ENCODE measurements at regions not wholly inside any gene's neighbourhood (a gene's known extent, or its start where the extent isn't known, plus 50 kb on each side); places are given as distances from the start of the nearest gene placed in this dataset.
"Not testable (repeated sequence)": the region's sequence is repeated elsewhere in the genome, so short reads cannot be mapped to it uniquely, and the experiment has no call there.

DNA sequence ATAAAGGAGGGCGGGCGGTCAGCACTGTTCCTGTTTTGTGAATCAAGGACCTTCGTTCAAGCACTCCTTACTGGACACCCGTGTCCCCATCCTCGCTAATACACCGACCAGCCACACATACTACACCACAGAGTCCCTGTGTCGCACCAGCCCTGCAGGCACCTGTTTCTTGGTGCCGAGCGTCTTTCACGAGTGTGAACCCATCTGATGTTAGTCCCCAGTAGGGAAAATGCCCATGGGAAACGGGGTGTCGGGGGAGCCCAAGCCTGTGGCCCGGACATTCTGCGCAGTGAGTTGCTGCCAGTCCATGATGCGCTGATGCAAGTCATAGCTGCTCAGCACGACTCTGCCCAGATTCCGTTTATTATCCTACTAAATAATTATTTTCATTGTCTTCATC, 74.7 kb downstream of the TTLL2 start:
- Histone ChIP-seq H3K36me3 (ENCODE audit: control insufficient read depth in 2 of 2, insufficient read depth in 2 of 2, low read length in 1 of 2) (no peaks in the 10 kb centered on the region), H3K27me3 (ENCODE audit: control insufficient read depth in 2 of 2, insufficient read depth in 1 of 2, low read length in 1 of 2) (peaks cover 0 to 2% of the 10 kb centered on the region in 2 donors), H3K9me3 (ENCODE audit: control insufficient read depth in 2 of 2, insufficient read depth in 1 of 2, low read length in 1 of 2) (no peaks in the 10 kb centered on the region), H3K27ac (ENCODE audit: low read depth in 1 of 2, low read length in 1 of 2) (no peak overlapping the region), H3K4me3 (ENCODE audit: low read length in 2 of 2) (no peak overlapping the region), H3K4me1 (ENCODE audit: control insufficient read depth in 2 of 2, insufficient read depth in 2 of 2, low read length in 2 of 2) (no peaks in the 10 kb centered on the region)
- 96% methylated on average over 17 of the region's 17 CpGs for WGBS
- no peak for DNase-seq (ENCODE audit: low read depth in 6 of 9, low spot score in 9 of 9)

GRCh38 chr6:167400482-167401138, 75.7 kb downstream of the TTLL2 start:
- no peak overlapping the region for H3K4me3 ChIP-seq (ENCODE audit: low read length in 2 of 2)
- 95% methylated on average over 18 of the region's 18 CpGs for WGBS
- H3K27ac ChIP-seq (ENCODE audit: low read depth in 1 of 2, low read length in 1 of 2) = no peak overlapping the region
- DNase-seq (ENCODE audit: low read depth in 6 of 9, low spot score in 9 of 9) = no peak
- no peaks in the 10 kb centered on the region for H3K9me3 ChIP-seq (ENCODE audit: control insufficient read depth in 2 of 2, insufficient read depth in 1 of 2, low read length in 1 of 2)
- H3K36me3 ChIP-seq (ENCODE audit: control insufficient read depth in 2 of 2, insufficient read depth in 2 of 2, low read length in 1 of 2) = no peaks in the 10 kb centered on the region
- H3K27me3 ChIP-seq (ENCODE audit: control insufficient read depth in 2 of 2, insufficient read depth in 1 of 2, low read length in 1 of 2) = peaks cover 0 to 2% of the 10 kb centered on the region in 2 donors
- H3K4me1 ChIP-seq (ENCODE audit: control insufficient read depth in 2 of 2, insufficient read depth in 2 of 2, low read length in 2 of 2) = no peaks in the 10 kb centered on the region

GRCh38 chr6:167401525-167402194, 76.8 kb downstream of the TTLL2 start:
- H3K27ac ChIP-seq (ENCODE audit: low read depth in 1 of 2, low read length in 1 of 2) = no peak overlapping the region
- H3K4me1 ChIP-seq (ENCODE audit: control insufficient read depth in 2 of 2, insufficient read depth in 2 of 2, low read length in 2 of 2) = no peaks in the 10 kb centered on the region
- H3K9me3 ChIP-seq (ENCODE audit: control insufficient read depth in 2 of 2, insufficient read depth in 1 of 2, low read length in 1 of 2) = no peaks in the 10 kb centered on the region
- H3K4me3 ChIP-seq (ENCODE audit: low read length in 2 of 2) = no peak overlapping the region
- H3K36me3 ChIP-seq (ENCODE audit: control insufficient read depth in 2 of 2, insufficient read depth in 2 of 2, low read length in 1 of 2) = no peaks in the 10 kb centered on the region
- H3K27me3 ChIP-seq (ENCODE audit: control insufficient read depth in 2 of 2, insufficient read depth in 1 of 2, low read length in 1 of 2) = peaks cover 0 to 2% of the 10 kb centered on the region in 2 donors
- 57% methylated on average over 20 of the region's 20 CpGs for WGBS
- no peak for DNase-seq (ENCODE audit: low read depth in 6 of 9, low spot score in 9 of 9)

GRCh38 chr6:167402195-167402686, 77.4 kb downstream of the TTLL2 start:
- 95% methylated on average over 16 of the region's 16 CpGs for WGBS
- Histone ChIP-seq H3K27ac (ENCODE audit: low read depth in 1 of 2, low read length in 1 of 2) (no peak overlapping the region), H3K27me3 (ENCODE audit: control insufficient read depth in 2 of 2, insufficient read depth in 1 of 2, low read length in 1 of 2) (peaks cover 0 to 2% of the 10 kb centered on the region in 2 donors), H3K4me3 (ENCODE audit: low read length in 2 of 2) (no peak overlapping the region), H3K9me3 (ENCODE audit: control insufficient read depth in 2 of 2, insufficient read depth in 1 of 2, low read length in 1 of 2) (no peaks in the 10 kb centered on the region), H3K36me3 (ENCODE audit: control insufficient read depth in 2 of 2, insufficient read depth in 2 of 2, low read length in 1 of 2) (no peaks in the 10 kb centered on the region), H3K4me1 (ENCODE audit: control insufficient read depth in 2 of 2, insufficient read depth in 2 of 2, low read length in 2 of 2) (no peaks in the 10 kb centered on the region)
- DNase-seq (ENCODE audit: low read depth in 6 of 9, low spot score in 9 of 9) = no peak

DNA sequence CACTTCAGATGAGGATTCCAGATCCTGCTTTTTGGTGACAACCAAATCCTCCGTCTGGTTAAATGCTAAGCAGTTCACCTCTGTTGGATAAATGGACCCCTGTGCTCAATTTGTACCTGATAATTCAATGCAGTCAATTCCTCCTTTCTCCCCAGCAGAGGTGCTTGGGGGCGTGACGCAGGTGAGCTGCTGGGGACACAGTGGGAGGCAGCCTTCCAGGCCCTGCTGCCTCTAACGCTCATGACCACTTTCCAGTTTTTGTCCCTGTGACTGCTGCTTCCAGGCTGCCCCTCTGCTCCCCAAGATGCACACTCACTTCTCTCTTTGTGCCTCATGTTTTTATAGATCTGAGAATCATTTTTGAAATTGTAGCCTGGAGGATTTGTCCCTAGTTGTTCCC, 78.5 kb downstream of the TTLL2 start:
- H3K27ac ChIP-seq (ENCODE audit: low read depth in 1 of 2, low read length in 1 of 2) = no peak overlapping the region
- peaks cover 0 to 2% of the 10 kb centered on the region in 2 donors for H3K27me3 ChIP-seq (ENCODE audit: control insufficient read depth in 2 of 2, insufficient read depth in 1 of 2, low read length in 1 of 2)
- no peaks in the 10 kb centered on the region for H3K4me1 ChIP-seq (ENCODE audit: control insufficient read depth in 2 of 2, insufficient read depth in 2 of 2, low read length in 2 of 2)
- H3K9me3 ChIP-seq (ENCODE audit: control insufficient read depth in 2 of 2, insufficient read depth in 1 of 2, low read length in 1 of 2) = no peaks in the 10 kb centered on the region
- 96% methylated on average over 4 of the region's 4 CpGs for WGBS
- no peak for DNase-seq (ENCODE audit: low read depth in 6 of 9, low spot score in 9 of 9)
- no peak overlapping the region for H3K4me3 ChIP-seq (ENCODE audit: low read length in 2 of 2)
- no peaks in the 10 kb centered on the region for H3K36me3 ChIP-seq (ENCODE audit: control insufficient read depth in 2 of 2, insufficient read depth in 2 of 2, low read length in 1 of 2)

DNA sequence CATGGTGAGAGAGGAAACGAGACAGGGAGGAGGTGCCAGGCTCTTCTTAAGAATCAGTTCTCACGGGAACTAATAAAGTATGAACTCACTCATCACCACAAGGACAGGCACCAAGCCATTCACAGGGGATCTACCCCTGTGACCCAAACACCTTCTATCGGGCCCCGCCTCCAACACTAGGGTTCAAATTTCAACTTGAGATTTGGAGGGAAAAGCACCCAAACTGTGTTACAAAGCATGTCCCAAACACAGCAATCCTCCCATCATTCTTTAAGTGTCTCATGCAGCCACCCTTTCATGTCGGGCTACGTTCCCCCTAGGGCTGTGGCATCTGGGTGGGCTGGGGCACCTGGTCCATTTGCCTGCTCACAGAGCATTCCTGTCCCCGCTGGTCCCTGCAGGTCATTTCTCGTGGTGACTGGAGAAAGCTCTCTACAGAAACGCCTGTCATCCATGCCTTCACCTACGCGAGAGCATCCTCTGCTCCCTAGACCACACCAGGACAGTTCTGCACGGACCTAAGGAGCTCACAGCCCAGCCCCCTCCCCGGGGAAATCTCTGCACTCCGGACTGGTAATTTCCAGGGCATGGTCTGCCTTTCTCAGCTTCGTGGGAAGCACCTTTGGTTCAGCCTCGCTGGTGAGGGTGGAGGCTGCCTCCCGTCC, 79.6 kb downstream of the TTLL2 start:
- Histone ChIP-seq H3K27ac (ENCODE audit: low read depth in 1 of 2, low read length in 1 of 2) (no peak overlapping the region), H3K27me3 (ENCODE audit: control insufficient read depth in 2 of 2, insufficient read depth in 1 of 2, low read length in 1 of 2) (peaks cover 0 to 2% of the 10 kb centered on the region in 2 donors), H3K4me3 (ENCODE audit: low read length in 2 of 2) (no peak overlapping the region), H3K9me3 (ENCODE audit: control insufficient read depth in 2 of 2, insufficient read depth in 1 of 2, low read length in 1 of 2) (no peaks in the 10 kb centered on the region), H3K36me3 (ENCODE audit: control insufficient read depth in 2 of 2, insufficient read depth in 2 of 2, low read length in 1 of 2) (no peaks in the 10 kb centered on the region), H3K4me1 (ENCODE audit: control insufficient read depth in 2 of 2, insufficient read depth in 2 of 2, low read length in 2 of 2) (no peaks in the 10 kb centered on the region)
- 87% methylated on average over 17 of the region's 17 CpGs for WGBS
- no peak for DNase-seq (ENCODE audit: low read depth in 6 of 9, low spot score in 9 of 9)

GRCh38 chr6:167405778-167406532, 81.1 kb downstream of the TTLL2 start:
- 89% methylated on average over 14 of the region's 14 CpGs for WGBS
- Histone ChIP-seq H3K36me3 (ENCODE audit: control insufficient read depth in 2 of 2, insufficient read depth in 2 of 2, low read length in 1 of 2) (no peaks in the 10 kb centered on the region), H3K4me3 (ENCODE audit: low read length in 2 of 2) (no peak overlapping the region), H3K27ac (ENCODE audit: low read depth in 1 of 2, low read length in 1 of 2) (no peak overlapping the region), H3K27me3 (ENCODE audit: control insufficient read depth in 2 of 2, insufficient read depth in 1 of 2, low read length in 1 of 2) (peaks cover 0 to under 1% of the 10 kb centered on the region in 2 donors), H3K9me3 (ENCODE audit: control insufficient read depth in 2 of 2, insufficient read depth in 1 of 2, low read length in 1 of 2) (no peaks in the 10 kb centered on the region), H3K4me1 (ENCODE audit: control insufficient read depth in 2 of 2, insufficient read depth in 2 of 2, low read length in 2 of 2) (no peaks in the 10 kb centered on the region)
- no peak for DNase-seq (ENCODE audit: low read depth in 6 of 9, low spot score in 9 of 9)

DNA sequence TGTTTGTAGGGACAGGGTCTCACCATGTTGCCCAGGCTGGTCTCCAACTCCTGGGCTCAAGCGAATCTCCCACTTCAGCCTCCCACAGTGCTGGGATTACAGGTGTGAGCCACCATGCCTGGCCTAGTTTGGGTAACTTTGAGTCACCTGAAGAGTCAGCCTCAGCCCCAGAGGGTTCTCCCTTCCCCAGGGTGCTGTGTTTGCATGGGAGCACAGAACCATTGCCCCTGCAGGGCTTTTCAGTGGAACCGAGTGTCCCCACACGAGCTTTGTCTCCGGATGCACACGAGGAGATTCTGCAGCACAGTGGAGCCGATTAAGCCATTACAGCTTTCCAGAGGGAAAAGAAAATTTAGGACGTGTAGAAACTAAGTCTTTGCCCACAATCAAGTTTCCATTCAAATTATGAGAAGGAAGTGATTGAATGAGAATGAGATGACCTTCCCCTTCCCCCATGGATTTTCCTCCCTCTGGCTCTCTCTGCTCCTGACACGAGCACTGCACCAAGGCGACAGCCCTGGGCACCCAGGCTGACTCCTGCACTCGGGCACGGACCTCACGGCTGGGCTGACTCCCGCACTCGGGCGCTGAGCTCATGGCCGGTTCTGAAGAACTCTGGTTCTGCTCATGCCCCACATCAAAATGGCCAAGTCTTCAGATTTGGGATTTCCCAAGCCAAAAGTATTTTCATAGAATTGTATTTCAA, 81.8 kb downstream of the TTLL2 start:
- H3K27ac ChIP-seq (ENCODE audit: low read depth in 1 of 2, low read length in 1 of 2); H3K9me3 ChIP-seq (ENCODE audit: control insufficient read depth in 2 of 2, insufficient read depth in 1 of 2, low read length in 1 of 2); H3K27me3 ChIP-seq (ENCODE audit: control insufficient read depth in 2 of 2, insufficient read depth in 1 of 2, low read length in 1 of 2); DNase-seq (ENCODE audit: low read depth in 6 of 9, low spot score in 9 of 9); H3K4me1 ChIP-seq (ENCODE audit: control insufficient read depth in 2 of 2, insufficient read depth in 2 of 2, low read length in 2 of 2); H3K36me3 ChIP-seq (ENCODE audit: control insufficient read depth in 2 of 2, insufficient read depth in 2 of 2, low read length in 1 of 2); H3K4me3 ChIP-seq (ENCODE audit: low read length in 2 of 2): not testable (repeated sequence)
- WGBS = 92% methylated on average over 16 of the region's 16 CpGs

Data from thymus (tissue), 11 donors.